ENCODE measurements at regions not wholly inside any gene's neighbourhood (a gene's known extent, or its start where the extent isn't known, plus 50 kb on each side); places are given as distances from the start of the nearest gene placed in this dataset.
"Not testable (repeated sequence)": the region's sequence is repeated elsewhere in the genome, so short reads cannot be mapped to it uniquely, and the experiment has no call there.

- no peak for DNase-seq
Measured at GRCh38 chr4:158958489-158959270, 144.2 kb upstream of the RAPGEF2 start.

GRCh38 chr4:158962393-158962792 lies 140.5 kb upstream of the RAPGEF2 start:
- DNase-seq, result no peak

- not testable (repeated sequence) for DNase-seq
Measured at GRCh38 chr4:158963282-158963681, 139.6 kb upstream of the RAPGEF2 start.

GRCh38 chr4:158964114-158964727 lies 138.7 kb upstream of the RAPGEF2 start:
- no peak for DNase-seq

- DNase-seq, result no peak
Measured at GRCh38 chr4:158964728-158965124, 138.2 kb upstream of the RAPGEF2 start.

- no peak for DNase-seq
Measured at GRCh38 chr4:158965226-158965625, 137.7 kb upstream of the RAPGEF2 start.

- DNase-seq, result no peak
Measured at GRCh38 chr4:158966091-158966490, 136.8 kb upstream of the RAPGEF2 start.

GRCh38 chr4:158968961-158969360 lies 133.9 kb upstream of the RAPGEF2 start:
- DNase-seq, result no peak

- DNase-seq, result no peak
Measured at GRCh38 chr4:158970812-158971211, 132.1 kb upstream of the RAPGEF2 start.

GRCh38 chr4:158974438-158974837 lies 128.4 kb upstream of the RAPGEF2 start:
- DNase-seq, result not testable (repeated sequence)

- not testable (repeated sequence) for DNase-seq
Measured at GRCh38 chr4:158980711-158981110, 122.2 kb upstream of the RAPGEF2 start.

GRCh38 chr4:158991534-158992155 lies 111.2 kb upstream of the RAPGEF2 start:
- DNase-seq, result no peak

GRCh38 chr4:158993891-158994290 lies 109.0 kb upstream of the RAPGEF2 start:
- no peak for DNase-seq

GRCh38 chr4:158995040-158995439 lies 107.8 kb upstream of the RAPGEF2 start:
- DNase-seq, result no peak

- no peak for DNase-seq
Measured at GRCh38 chr4:158995965-158996364, 106.9 kb upstream of the RAPGEF2 start.

- DNase-seq, result no peak
Measured at GRCh38 chr4:158996669-158997074, 106.2 kb upstream of the RAPGEF2 start.

- no peak for DNase-seq
Measured at GRCh38 chr4:158997660-158998349, 105.1 kb upstream of the RAPGEF2 start.

GRCh38 chr4:158998624-158999023 lies 104.3 kb upstream of the RAPGEF2 start:
- no peak for DNase-seq

GRCh38 chr4:158999166-158999682 lies 103.7 kb upstream of the RAPGEF2 start:
- DNase-seq, result no peak

GRCh38 chr4:158999849-159000248 lies 103.0 kb upstream of the RAPGEF2 start:
- DNase-seq, result no peak

- no peak for DNase-seq
Measured at GRCh38 chr4:159002950-159003349, 99.9 kb upstream of the RAPGEF2 start.

GRCh38 chr4:159003420-159004253 lies 99.2 kb upstream of the RAPGEF2 start:
- no peak for DNase-seq
